ENCODE measurements at regions not wholly inside any gene's neighbourhood (a gene's known extent, or its start where the extent isn't known, plus 50 kb on each side); places are given as distances from the start of the nearest gene placed in this dataset.

- intact Hi-C loops (cut with DNase I; ENCODE audit: low total_unique reads): no loop called here
Observed at GRCh38 chr6:81985191-81985590, 232.7 kb upstream of the TENT5A start.

GRCh38 chr6:81984599-81984998, 232.1 kb upstream of the TENT5A start:
- Histone ChIP-seq H3K36me3 (no peaks in the 10 kb centered on the region), H3K4me1 (no peaks in the 10 kb centered on the region), H3K9me3 (peaks cover 0 to 4% (median 0%) of the 10 kb centered on the region in 4 donors), H3K27me3 (no peaks in the 10 kb centered on the region), H3K27ac (no peak overlapping the region), H3K4me3 (no peak overlapping the region)
- no peak for DNase-seq
- 81 to 95% (median 93%) methylated on average over 1 of the region's 1 CpG for WGBS, 5 donors
- intact Hi-C loops (cut with DNase I; ENCODE audit: low total_unique reads): no loop called here
- TF ChIP-seq POLR2AphosphoS5 (IDR thresholded peaks at IDR 0.05): no peak
- TF ChIP-seq, protein P1, sequence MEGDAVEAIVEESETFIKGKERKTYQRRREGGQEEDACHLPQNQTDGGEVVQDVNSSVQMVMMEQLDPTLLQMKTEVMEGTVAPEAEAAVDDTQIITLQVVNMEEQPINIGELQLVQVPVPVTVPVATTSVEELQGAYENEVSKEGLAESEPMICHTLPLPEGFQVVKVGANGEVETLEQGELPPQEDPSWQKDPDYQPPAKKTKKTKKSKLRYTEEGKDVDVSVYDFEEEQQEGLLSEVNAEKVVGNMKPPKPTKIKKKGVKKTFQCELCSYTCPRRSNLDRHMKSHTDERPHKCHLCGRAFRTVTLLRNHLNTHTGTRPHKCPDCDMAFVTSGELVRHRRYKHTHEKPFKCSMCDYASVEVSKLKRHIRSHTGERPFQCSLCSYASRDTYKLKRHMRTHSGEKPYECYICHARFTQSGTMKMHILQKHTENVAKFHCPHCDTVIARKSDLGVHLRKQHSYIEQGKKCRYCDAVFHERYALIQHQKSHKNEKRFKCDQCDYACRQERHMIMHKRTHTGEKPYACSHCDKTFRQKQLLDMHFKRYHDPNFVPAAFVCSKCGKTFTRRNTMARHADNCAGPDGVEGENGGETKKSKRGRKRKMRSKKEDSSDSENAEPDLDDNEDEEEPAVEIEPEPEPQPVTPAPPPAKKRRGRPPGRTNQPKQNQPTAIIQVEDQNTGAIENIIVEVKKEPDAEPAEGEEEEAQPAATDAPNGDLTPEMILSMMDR (IDR thresholded peaks at IDR 0.05): no peak
- no peak for TF ChIP-seq EP300 (IDR thresholded peaks at IDR 0.05)
- TF ChIP-seq POLR2A (IDR thresholded peaks at IDR 0.05): no peak

More at GRCh38 chr6:81985191-81985590, 232.7 kb upstream of the TENT5A start:
- 81 to 92% (median 84%) methylated on average over 1 of the region's 1 CpG for WGBS, 5 donors
- no peak overlapping the region for H3K27ac ChIP-seq
- H3K36me3 ChIP-seq: no peaks in the 10 kb centered on the region
- TF ChIP-seq POLR2A (IDR thresholded peaks at IDR 0.05) (no peak), POLR2AphosphoS5 (IDR thresholded peaks at IDR 0.05) (no peak), EP300 (IDR thresholded peaks at IDR 0.05) (no peak)
- TF ChIP-seq, protein P1 (IDR thresholded peaks at IDR 0.05): no peak
- H3K9me3 ChIP-seq: no peaks in the 10 kb centered on the region
- no peak for DNase-seq
- H3K27me3 ChIP-seq: no peaks in the 10 kb centered on the region
- H3K4me1 ChIP-seq: no peaks in the 10 kb centered on the region
- no peak overlapping the region for H3K4me3 ChIP-seq

DNA sequence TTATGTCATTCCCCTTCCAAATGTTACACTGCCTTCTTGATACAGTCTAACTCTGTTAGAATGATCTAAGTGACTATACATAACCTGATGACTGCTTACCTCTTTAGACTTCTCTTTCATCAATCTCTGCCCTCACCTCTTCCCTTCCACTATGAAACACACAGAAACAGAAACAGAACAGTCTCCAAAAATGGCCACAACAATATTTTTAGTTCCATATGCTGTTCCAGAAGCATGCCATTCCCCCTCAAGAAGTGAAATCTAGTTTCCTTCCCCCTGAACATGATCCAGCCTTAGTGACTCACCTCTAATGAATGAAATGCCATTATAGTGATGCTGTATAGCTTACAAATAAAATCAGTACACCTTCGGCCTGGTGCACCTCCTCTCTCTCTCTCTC, 229.3 kb upstream of the TENT5A start:
- Histone ChIP-seq H3K9me3 (peaks cover 0 to 7% (median 0%) of the 10 kb centered on the region in 4 donors), H3K27me3 (no peaks in the 10 kb centered on the region), H3K27ac (no peak overlapping the region), H3K36me3 (no peaks in the 10 kb centered on the region), H3K4me1 (no peaks in the 10 kb centered on the region), H3K4me3 (no peak overlapping the region)
- no peak for TF ChIP-seq EP300 (IDR thresholded peaks at IDR 0.05)
- TF ChIP-seq POLR2A (IDR thresholded peaks at IDR 0.05): no peak
- no peak for TF ChIP-seq POLR2AphosphoS5 (IDR thresholded peaks at IDR 0.05)
- TF ChIP-seq, protein P1 (IDR thresholded peaks at IDR 0.05): no peak
- no peak for DNase-seq
- 43 to 70% (median 64%) methylated on average over 1 of the region's 1 CpG for WGBS, 5 donors
- intact Hi-C loops (cut with DNase I; ENCODE audit: low total_unique reads): no loop called here

DNA sequence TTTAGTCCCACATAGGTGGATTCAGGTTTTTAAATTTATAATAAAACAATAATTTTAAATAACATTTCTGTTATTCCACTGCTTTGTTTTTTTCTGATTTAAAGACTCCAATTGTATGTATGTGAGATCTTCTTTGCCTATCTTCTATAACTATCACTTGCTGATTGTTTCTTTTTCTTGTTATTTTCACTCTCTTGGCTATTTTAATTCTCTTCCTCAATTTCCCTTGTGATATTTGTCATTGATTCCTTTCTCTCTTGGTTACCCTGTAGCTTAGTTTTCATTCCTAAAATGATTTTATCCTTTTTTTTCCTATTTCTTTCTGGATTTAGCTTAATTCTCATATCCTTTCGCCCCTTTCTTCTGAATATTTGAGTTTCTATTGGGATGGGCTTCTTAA, 227.3 kb upstream of the TENT5A start:
- H3K27me3 ChIP-seq: no peaks in the 10 kb centered on the region
- H3K4me1 ChIP-seq: no peaks in the 10 kb centered on the region
- no peak overlapping the region for H3K27ac ChIP-seq
- intact Hi-C loops (cut with DNase I; ENCODE audit: low total_unique reads): no loop called here
- whole genome bisulfite sequencing, 5 donors: 72 to 89% (median 77%) methylated on average over 1 of the region's 1 CpG
- DNase-seq: no peak
- no peaks in the 10 kb centered on the region for H3K36me3 ChIP-seq
- peaks cover 0 to 9% (median 0%) of the 10 kb centered on the region in 4 donors for H3K9me3 ChIP-seq
- H3K4me3 ChIP-seq: no peak overlapping the region
- TF ChIP-seq, protein P1 (IDR thresholded peaks at IDR 0.05): no peak
- TF ChIP-seq EP300 (IDR thresholded peaks at IDR 0.05): no peak
- no peak for TF ChIP-seq POLR2A (IDR thresholded peaks at IDR 0.05)
- no peak for TF ChIP-seq POLR2AphosphoS5 (IDR thresholded peaks at IDR 0.05)
